ENCODE measurements at regions not wholly inside any gene's neighbourhood (a gene's known extent, or its start where the extent isn't known, plus 50 kb on each side); places are given as distances from the start of the nearest gene placed in this dataset.

- Histone ChIP-seq H4K8ac (ENCODE audit: extremely low read depth, insufficient read depth, low read length) (no peak overlapping the region), H2BK12ac (ENCODE audit: low read depth, low read length) (no peak overlapping the region), H3K9ac (replicated peaks in 1 of 4; ENCODE audit: extremely low read depth in 1 of 4, low read depth in 3 of 4, low read length in 3 of 4) (no peak overlapping the region), H3K79me1 (ENCODE audit: low read depth, low read length) (no peaks in the 10 kb centered on the region), H3K79me2 (ENCODE audit: control insufficient read depth in 1 of 2, insufficient read depth in 2 of 2, low read length in 2 of 2) (no peaks in the 10 kb centered on the region), H3K4me2 (ENCODE audit: insufficient read depth in 1 of 2, low read depth in 2 of 2, low read length in 2 of 2) (no peak overlapping the region), H3K4me3 (ENCODE audit: extremely low read depth in 1 of 4, insufficient read depth in 2 of 4, low read depth in 3 of 4, low read length in 4 of 4) (no peak overlapping the region), H3K4ac (replicated peaks; ENCODE audit: insufficient read length, low read depth, low read length) (no peak overlapping the region), H3K36me3 (ENCODE audit: control insufficient read depth in 2 of 4, insufficient read depth in 4 of 4, low read length in 3 of 4) (no peaks in the 10 kb centered on the region), H2AFZ (ENCODE audit: low read length) (no peak overlapping the region), H2BK15ac (ENCODE audit: low read length) (no peak overlapping the region), H4K20me1 (replicated peaks in 1 of 2; ENCODE audit: control insufficient read depth in 1 of 2, insufficient read depth in 2 of 2, low read length in 2 of 2) (no peaks in the 10 kb centered on the region), H4K91ac (replicated peaks; ENCODE audit: insufficient read length, low read length) (no peak overlapping the region), H2BK5ac (ENCODE audit: low read depth, low read length) (no peak overlapping the region), H3K18ac (ENCODE audit: extremely low read depth, low read length) (no peak overlapping the region), H3K9me3 (ENCODE audit: insufficient read depth in 2 of 2, low read depth in 1 of 2, low read length in 1 of 2) (no peaks in the 10 kb centered on the region), H3K23me2 (ENCODE audit: low read depth, low read length) (no peaks in the 10 kb centered on the region), H3K27ac (ENCODE audit: low read depth, low read length) (no peak overlapping the region), H3K4me1 (replicated peaks in 1 of 4; ENCODE audit: control insufficient read depth in 3 of 4, insufficient read depth in 4 of 4, low read length in 3 of 4) (no peaks in the 10 kb centered on the region), H3K14ac (ENCODE audit: insufficient read length) (no peak overlapping the region), H4K5ac (ENCODE audit: insufficient read length, low read depth, low read length) (no peak overlapping the region), H3K56ac (replicated peaks; ENCODE audit: insufficient read length, low read depth, low read length) (no peak overlapping the region), H2BK20ac (ENCODE audit: low read length) (no peak overlapping the region), H3K23ac (ENCODE audit: insufficient read length) (no peak overlapping the region), H2AK5ac (ENCODE audit: low read depth, low read length) (no peak overlapping the region), H3K27me3 (replicated peaks in 1 of 4; ENCODE audit: control insufficient read depth in 3 of 4, extremely low read depth in 1 of 4, insufficient read depth in 3 of 4, low read length in 3 of 4) (no peaks in the 10 kb centered on the region), H2BK120ac (replicated peaks; ENCODE audit: low read depth, low read length) (no peak overlapping the region)
- FAIRE-seq (no peak), DNase-seq (ENCODE audit: low read depth in 1 of 2, low spot score in 2 of 2) (no peak)
- POLR2A ChIA-PET (ENCODE audit: partially characterized antibody): no interaction called here
- CTCF ChIA-PET (ENCODE audit: partially characterized antibody): interaction anchor here (0.9 to 3.1 kb wide), 14 partner anchors 8 to 139 kb away, joined by 3 to 18 read pairs (median 3); no protein-coding TSS in a partner anchor
- TF ChIP-seq BACH1 (IDR thresholded peaks at IDR 0.05; ENCODE audit: low read length): no peak
- TF ChIP-seq SIRT6 (IDR thresholded peaks at IDR 0.05; ENCODE audit: low read length): no peak
- TF ChIP-seq RFX5 (IDR thresholded peaks at IDR 0.05; ENCODE audit: borderline replicate concordance, low read depth, low read length): no peak
- TF ChIP-seq CBX8 (IDR thresholded peaks at IDR 0.05; ENCODE audit: borderline replicate concordance, low read depth, low read length): no peak
- no peak for TF ChIP-seq GTF2F1 (IDR thresholded peaks at IDR 0.05; ENCODE audit: borderline replicate concordance, low read depth, low read length)
- TF ChIP-seq TAF1 (IDR thresholded peaks at IDR 0.05; ENCODE audit: low read depth, low read length): no peak
- TF ChIP-seq MAFK (IDR thresholded peaks at IDR 0.05; ENCODE audit: low read depth, low read length): no peak
- no peak for TF ChIP-seq ZNF274 (IDR thresholded peaks at IDR 0.05; ENCODE audit: borderline replicate concordance, extremely low read depth, low read length)
- TF ChIP-seq SP1 (IDR thresholded peaks at IDR 0.05; ENCODE audit: low read depth, low read length): no peak
- TF ChIP-seq EP300 (IDR thresholded peaks at IDR 0.05; ENCODE audit: borderline replicate concordance in 1 of 2, low read depth in 2 of 2, low read length in 2 of 2): no peak
- no peak for TF ChIP-seq PHF8 (conservative IDR thresholded peaks at IDR 0.05; ENCODE audit: low read depth, low read length)
- no peak for TF ChIP-seq TCF12 (IDR thresholded peaks at IDR 0.05; ENCODE audit: low read depth, low read length)
- TF ChIP-seq POU5F1 (IDR thresholded peaks at IDR 0.05; ENCODE audit: low read depth, low read length): no peak
- no peak for TF ChIP-seq NRF1 (IDR thresholded peaks at IDR 0.05; ENCODE audit: low read depth, low read length)
- no peak for TF ChIP-seq YY1 (IDR thresholded peaks at IDR 0.05; ENCODE audit: low read depth, low read length)
- TF ChIP-seq HDAC6 (IDR thresholded peaks at IDR 0.05; ENCODE audit: low read depth, low read length): no peak
- TF ChIP-seq SUZ12 (IDR thresholded peaks at IDR 0.05; ENCODE audit: low read length): no peak
- WGBS, 2 experiments (ENCODE audit: extremely low coverage in 1 of 2, insufficient coverage in 1 of 2, insufficient read length in 1 of 2, insufficient replicate concordance in 2 of 2, low coverage in 1 of 2, low lambda C conversion rate in 2 of 2, missing lambda C conversion rate in 1 of 2): 80% methylated on average over 6 of the region's 6 CpGs; no CpG with 5 or more reads in 1 of the 2 experiments
Measured at GRCh38 chr2:153818242-153818641, 53.5 kb upstream of the GALNT13 start.
